Thyroid gland (tissue), 4 donors: ENCODE measurements at regions not wholly inside any gene's neighbourhood (a gene's known extent, or its start where the extent isn't known, plus 50 kb on each side); places are given as distances from the start of the nearest gene placed in this dataset.

Experiments used
- DNase-seq, 2 donors: peaks; one replicate each; pipeline ENCODE4 v3.0.0-alpha.2; 2019
- H3K27ac ChIP-seq, 3 donors: fragments of 200-600 bp; sonication (generic); 1 replicate in 2 of 3; 2 replicates in 1 of 3; pipeline ENCODE4 v1.5.1; 2016 to 2019; ENCODE audit warnings: mild to moderate bottlenecking in 1 of 3, moderate library complexity in 1 of 3
- H3K27me3 ChIP-seq: fragments of 200-600 bp; sonication (generic); one replicate; pipeline ENCODE4 v1.5.1; 2019
- H3K36me3 ChIP-seq, 2 donors: fragments of 200-600 bp; sonication (generic); one replicate each; pipeline ENCODE4 v1.5.1; 2016 to 2019
- H3K4me1 ChIP-seq, 2 donors: fragments of 200-600 bp; sonication (generic); one replicate each; pipeline ENCODE4 v1.5.1; 2017 to 2019
- H3K4me3 ChIP-seq, 3 donors: fragments of 200-600 bp; sonication (generic); replicated peaks in 1 of 3; 1 replicate in 2 of 3; 2 replicates in 1 of 3; pipeline ENCODE4 v1.5.1; 2016; ENCODE audit warnings: mild to moderate bottlenecking in 1 of 3
- H3K9me3 ChIP-seq: fragments of 200-600 bp; sonication (generic); one replicate; pipeline ENCODE4 v1.5.1; 2017
- POLR2A ChIP-seq, 2 donors: fragments of 450-650 bp; IDR thresholded peaks; one replicate each; pipeline ENCODE4 v1.6.1; 2017; ENCODE audit warnings: antibody characterized with exemption in 2 of 2, mild to moderate bottlenecking in 2 of 2, moderate library complexity in 1 of 2
- WGBS, 2 donors: methylation state at CpG; one replicate each; pipeline ENCODE4 v1.1.5; 2017; 5-methylcytosine and 5-hydroxymethylcytosine counted together
- intact Hi-C: fragments of 100-400 bp; cut with DNase I; formaldehyde crosslinking; loops from one replicate; pipeline ENCODE4 v1.15.1; 2023
- TF ChIP-seq, protein P1 (sequence below), 6 experiments: fragments of 200-600 bp in 3 of 6; fragments of 450-650 bp in 3 of 6; sonication (generic) in 3 of 6; IDR thresholded peaks; one replicate each; pipeline ENCODE4 v1.5.1; 2016 to 2019; ENCODE audit warnings: antibody characterized with exemption in 6 of 6, mild to moderate bottlenecking in 2 of 6, inconsistent platforms in 1 of 6, moderate library complexity in 1 of 6

DNA sequence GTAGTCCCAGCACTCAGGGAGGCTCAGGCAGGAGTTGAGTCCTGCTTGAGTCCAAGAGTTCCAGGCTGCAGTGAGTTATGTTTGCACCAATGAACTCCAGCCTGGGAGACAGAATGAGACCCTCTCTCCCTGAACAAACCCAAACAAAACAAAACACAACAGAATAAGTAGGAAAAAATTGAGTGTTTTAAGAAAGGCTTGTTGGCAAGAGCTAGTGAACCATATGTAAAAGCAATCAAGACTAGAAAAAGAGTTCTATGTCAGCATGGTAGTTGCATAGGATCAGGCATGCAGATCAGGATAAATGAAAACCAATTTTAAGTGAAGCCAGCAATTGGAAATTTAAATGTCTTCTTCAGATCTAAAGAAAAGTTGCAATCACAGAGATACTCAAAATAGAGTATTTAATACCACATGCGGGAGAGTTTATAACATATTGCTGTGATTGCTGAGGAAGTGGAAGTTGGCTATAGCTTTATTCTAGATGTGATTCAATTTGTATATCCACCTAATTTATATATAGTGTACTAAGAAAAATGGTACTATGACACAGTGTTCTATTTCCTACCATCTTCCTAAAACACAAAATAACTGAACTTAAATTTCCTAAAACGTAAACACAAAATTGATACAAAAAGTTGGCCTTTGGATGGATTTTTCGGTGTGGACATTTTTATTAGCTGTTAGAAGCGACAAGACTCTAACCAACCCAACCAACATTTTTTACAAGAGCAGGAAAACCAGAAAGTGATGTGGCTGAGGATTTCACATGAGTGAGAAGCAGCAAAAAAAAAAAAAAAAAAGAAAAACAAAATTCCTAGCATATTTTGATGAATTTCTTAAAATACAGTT is 101.9 kb upstream of the ROBO1 start:
- Histone ChIP-seq H3K9me3 (no peaks in the 10 kb centered on the region), H3K4me3 (no peak overlapping the region), H3K27me3 (no peaks in the 10 kb centered on the region), H3K4me1 (no peaks in the 10 kb centered on the region), H3K27ac (no peak overlapping the region), H3K36me3 (no peaks in the 10 kb centered on the region)
- TF ChIP-seq, protein P1, sequence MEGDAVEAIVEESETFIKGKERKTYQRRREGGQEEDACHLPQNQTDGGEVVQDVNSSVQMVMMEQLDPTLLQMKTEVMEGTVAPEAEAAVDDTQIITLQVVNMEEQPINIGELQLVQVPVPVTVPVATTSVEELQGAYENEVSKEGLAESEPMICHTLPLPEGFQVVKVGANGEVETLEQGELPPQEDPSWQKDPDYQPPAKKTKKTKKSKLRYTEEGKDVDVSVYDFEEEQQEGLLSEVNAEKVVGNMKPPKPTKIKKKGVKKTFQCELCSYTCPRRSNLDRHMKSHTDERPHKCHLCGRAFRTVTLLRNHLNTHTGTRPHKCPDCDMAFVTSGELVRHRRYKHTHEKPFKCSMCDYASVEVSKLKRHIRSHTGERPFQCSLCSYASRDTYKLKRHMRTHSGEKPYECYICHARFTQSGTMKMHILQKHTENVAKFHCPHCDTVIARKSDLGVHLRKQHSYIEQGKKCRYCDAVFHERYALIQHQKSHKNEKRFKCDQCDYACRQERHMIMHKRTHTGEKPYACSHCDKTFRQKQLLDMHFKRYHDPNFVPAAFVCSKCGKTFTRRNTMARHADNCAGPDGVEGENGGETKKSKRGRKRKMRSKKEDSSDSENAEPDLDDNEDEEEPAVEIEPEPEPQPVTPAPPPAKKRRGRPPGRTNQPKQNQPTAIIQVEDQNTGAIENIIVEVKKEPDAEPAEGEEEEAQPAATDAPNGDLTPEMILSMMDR (IDR thresholded peaks at IDR 0.05) = no peak
- TF ChIP-seq POLR2A (IDR thresholded peaks at IDR 0.05) = no peak
- DNase-seq = no peak
- WGBS, 2 donors = 76 to 91% methylated on average over 4 of the region's 4 CpGs
- intact Hi-C loops = no loop called here

- TF ChIP-seq, protein P1 (IDR thresholded peaks at IDR 0.05) = no peak
- no peak for TF ChIP-seq POLR2A (IDR thresholded peaks at IDR 0.05)
- Histone ChIP-seq H3K9me3 (no peaks in the 10 kb centered on the region), H3K4me3 (no peak overlapping the region), H3K4me1 (no peaks in the 10 kb centered on the region), H3K27ac (no peak overlapping the region), H3K27me3 (no peaks in the 10 kb centered on the region), H3K36me3 (no peaks in the 10 kb centered on the region)
- no peak for DNase-seq
- intact Hi-C loops = no loop called here
- 90 to 93% methylated on average over 2 of the region's 2 CpGs for WGBS, 2 donors
Measured at GRCh38 chr3:79866162-79866561, 98.4 kb upstream of the ROBO1 start.

GRCh38 chr3:79864077-79864476 is 96.3 kb upstream of the ROBO1 start:
- TF ChIP-seq POLR2A (IDR thresholded peaks at IDR 0.05) = no peak
- TF ChIP-seq, protein P1 (IDR thresholded peaks at IDR 0.05) = no peak

DNA sequence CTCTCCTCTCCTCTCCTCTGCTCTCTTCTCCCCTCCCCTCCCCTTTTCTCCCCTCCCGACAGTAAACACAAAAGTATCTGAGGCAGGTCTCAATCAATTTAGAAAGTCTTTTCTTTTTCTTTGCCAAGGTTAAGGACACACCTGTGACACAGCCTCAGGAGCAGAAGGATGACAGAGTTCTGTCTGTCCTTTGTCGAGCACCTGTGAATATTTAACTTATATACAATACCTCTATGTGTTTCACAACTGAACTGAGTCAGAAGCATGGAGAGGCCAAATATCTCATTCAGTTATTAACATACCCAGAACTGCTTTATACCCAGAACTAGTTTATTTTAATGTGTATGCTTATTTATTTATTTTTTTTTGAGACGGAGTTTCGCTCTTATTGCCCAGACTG is 81.1 kb upstream of the ROBO1 start:
- WGBS, 2 donors = 93 to 94% methylated on average over 4 of the region's 4 CpGs
- Histone ChIP-seq H3K4me3 (no peak overlapping the region), H3K27me3 (no peaks in the 10 kb centered on the region), H3K36me3 (no peaks in the 10 kb centered on the region), H3K4me1 (no peaks in the 10 kb centered on the region), H3K9me3 (no peaks in the 10 kb centered on the region), H3K27ac (no peak overlapping the region)
- TF ChIP-seq, protein P1 (IDR thresholded peaks at IDR 0.05) = no peak
- TF ChIP-seq POLR2A (IDR thresholded peaks at IDR 0.05) = no peak
- no peak for DNase-seq
- intact Hi-C loops = no loop called here

More at GRCh38 chr3:79864077-79864476, 96.3 kb upstream of the ROBO1 start:
- Histone ChIP-seq H3K36me3 (no peaks in the 10 kb centered on the region), H3K27ac (no peak overlapping the region), H3K4me3 (no peak overlapping the region), H3K27me3 (no peaks in the 10 kb centered on the region), H3K4me1 (no peaks in the 10 kb centered on the region), H3K9me3 (no peaks in the 10 kb centered on the region)
- no peak for DNase-seq
- intact Hi-C loops = no loop called here

- Histone ChIP-seq H3K36me3 (no peaks in the 10 kb centered on the region), H3K27ac (no peak overlapping the region), H3K9me3 (no peaks in the 10 kb centered on the region), H3K4me1 (no peaks in the 10 kb centered on the region), H3K4me3 (no peak overlapping the region), H3K27me3 (no peaks in the 10 kb centered on the region)
- no peak for TF ChIP-seq POLR2A (IDR thresholded peaks at IDR 0.05)
- TF ChIP-seq, protein P1 (IDR thresholded peaks at IDR 0.05) = no peak
- WGBS, 2 donors = 61% methylated on average over 3 of the region's 3 CpGs
- no peak for DNase-seq
- intact Hi-C loops = no loop called here
Measured at GRCh38 chr3:79847928-79848327, 80.1 kb upstream of the ROBO1 start.
